GM23338 (cell line): ENCODE measurements at regions not wholly inside any gene's neighbourhood (a gene's known extent, or its start where the extent isn't known, plus 50 kb on each side); places are given as distances from the start of the nearest gene placed in this dataset.

Experiments used
- ATAC-seq: fragments of 200-7000 bp; cut with Tn5 transposase; 3 replicates; pipeline ENCODE4 v1.9.1; 2020
- DNase-seq: peaks from one replicate; pipeline ENCODE4 v3.0.0-alpha.2; 2015; ENCODE audit warnings: low spot score
- H2AFZ ChIP-seq: fragments of 200-600 bp; sonication (generic); 2 replicates; pipeline ENCODE4 v1.8.0; 2016; ENCODE audit warnings: antibody characterized with exemption, mild to moderate bottlenecking, moderate library complexity
- H3F3A ChIP-seq: fragments of 200-600 bp; sonication (generic); replicated peaks from 2 replicates; pipeline ENCODE4 v1.8.0; 2017; ENCODE audit warnings: antibody characterized with exemption, mixed run types, low read depth
- H3K27ac ChIP-seq: fragments of 200-600 bp; sonication (generic); 2 replicates; pipeline ENCODE4 v1.6.1; 2016; ENCODE audit warnings: low read depth
- H3K27me3 ChIP-seq: fragments of 200-600 bp; sonication (generic); 2 replicates; pipeline ENCODE4 v1.8.0; 2016; ENCODE audit warnings: mild to moderate bottlenecking, mixed run types, moderate library complexity; ENCODE audit not compliant: insufficient read depth
- H3K36me3 ChIP-seq: fragments of 200-600 bp; sonication (generic); 2 replicates; pipeline ENCODE4 v1.8.0; 2016; ENCODE audit warnings: mild to moderate bottlenecking; ENCODE audit not compliant: insufficient read depth
- H3K4me1 ChIP-seq: fragments of 200-600 bp; sonication (generic); 2 replicates; pipeline ENCODE4 v1.8.0; 2016; ENCODE audit warnings: mild to moderate bottlenecking, moderate library complexity; ENCODE audit not compliant: insufficient read depth
- H3K4me2 ChIP-seq: fragments of 200-600 bp; sonication (generic); 2 replicates; pipeline ENCODE4 v1.7.1; 2017; ENCODE audit warnings: mixed run types
- H3K4me3 ChIP-seq: fragments of 200-600 bp; sonication (generic); 2 replicates; pipeline ENCODE4 v1.6.1; 2016; ENCODE audit warnings: mixed run types
- H3K79me2 ChIP-seq: fragments of 200-600 bp; sonication (generic); replicated peaks from 2 replicates; pipeline ENCODE4 v1.8.0; 2017; ENCODE audit warnings: mild to moderate bottlenecking; ENCODE audit not compliant: insufficient read depth
- H3K9me2 ChIP-seq: fragments of 200-600 bp; sonication (generic); 2 replicates; pipeline ENCODE4 v1.8.0; 2017; ENCODE audit not compliant: insufficient read depth
- H4K20me1 ChIP-seq: fragments of 200-600 bp; sonication (generic); replicated peaks from 2 replicates; pipeline ENCODE4 v1.8.0; 2017; ENCODE audit warnings: mild to moderate bottlenecking; ENCODE audit not compliant: insufficient read depth
- H3K27ac Mint-ChIP-seq: 2 replicates; pipeline ENCODE4 v1.8.0; 2020; ENCODE audit warnings: inconsistent platforms, mild to moderate bottlenecking, moderate library complexity, mixed read lengths
- H3K27me3 Mint-ChIP-seq: 3 replicates; pipeline ENCODE4 v1.8.0; 2022; ENCODE audit warnings: low read depth, mild to moderate bottlenecking, moderate library complexity, mixed read lengths, inconsistent platforms; ENCODE audit not compliant: insufficient read depth, poor library complexity
- H3K36me3 Mint-ChIP-seq: 3 replicates; pipeline ENCODE4 v1.8.0; 2021; ENCODE audit warnings: low read depth, mild to moderate bottlenecking, inconsistent platforms, moderate library complexity, mixed read lengths
- H3K4me1 Mint-ChIP-seq: 3 replicates; pipeline ENCODE4 v1.8.0; 2020; ENCODE audit warnings: mild to moderate bottlenecking, inconsistent platforms, mixed read lengths
- H3K4me3 Mint-ChIP-seq: 3 replicates; pipeline ENCODE4 v1.8.0; 2021; ENCODE audit warnings: moderate library complexity, mild to moderate bottlenecking, inconsistent platforms, mixed read lengths
- H3K9me3 Mint-ChIP-seq: 3 replicates; pipeline ENCODE4 v1.8.0; 2020; ENCODE audit warnings: moderate library complexity, mild to moderate bottlenecking, inconsistent platforms, mixed read lengths
- EZH2 ChIP-seq: fragments of 200-600 bp; sonication (generic); IDR thresholded peaks from one replicate; pipeline ENCODE4 v1.8.0; 2017; ENCODE audit warnings: antibody characterized with exemption, mild to moderate bottlenecking, low read depth; ENCODE audit not compliant: unreplicated experiment
- EZH2phosphoT487 ChIP-seq: fragments of 200-600 bp; sonication (generic); IDR thresholded peaks from one replicate; pipeline ENCODE4 v1.8.1; 2018; ENCODE audit warnings: antibody characterized with exemption; ENCODE audit not compliant: unreplicated experiment
- NANOG ChIP-seq: IDR thresholded peaks from 2 replicates; pipeline ENCODE4 v1.6.1; 2016; ENCODE audit warnings: antibody characterized with exemption, borderline replicate concordance
- ZNF114 ChIP-seq: fragments of 250-450 bp; sonication (Bioruptor Pico); IDR thresholded peaks from 2 replicates; pipeline ENCODE4 v1.5.0; 2020; ENCODE audit warnings: mild to moderate bottlenecking, moderate library complexity
- ZNF331 ChIP-seq: fragments of 250-450 bp; sonication (Bioruptor Pico); IDR thresholded peaks from 2 replicates; pipeline ENCODE4 v1.5.0; 2020; ENCODE audit warnings: low read depth, mild to moderate bottlenecking, moderate library complexity
- ZNF462 ChIP-seq: fragments of 250-450 bp; sonication (Bioruptor Pico); IDR thresholded peaks from 2 replicates; pipeline ENCODE4 v1.5.0; 2020; ENCODE audit warnings: mild to moderate bottlenecking, moderate library complexity
- TF ChIP-seq, protein P1 (sequence below): IDR thresholded peaks from one replicate; pipeline ENCODE4 v1.6.1; 2018; ENCODE audit warnings: antibody characterized with exemption; ENCODE audit not compliant: unreplicated experiment

DNA sequence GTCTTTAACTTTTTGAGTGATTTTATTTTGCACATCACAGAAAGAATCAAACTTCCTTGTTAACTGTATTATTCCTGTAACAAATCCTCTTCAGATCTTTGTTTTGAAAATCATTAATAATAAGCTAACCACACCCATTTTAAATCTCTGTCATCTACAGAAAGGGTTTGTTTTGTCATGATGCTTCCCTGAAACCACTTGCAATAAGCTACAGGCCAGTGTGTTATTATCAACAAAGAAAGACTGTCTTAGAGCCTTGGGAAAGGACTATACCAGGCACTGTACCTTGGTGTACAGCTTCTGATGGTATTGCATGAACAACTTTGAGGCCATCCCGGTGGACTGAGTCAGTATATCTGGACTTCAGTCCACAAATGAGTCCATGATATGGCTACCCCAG, 145.3 kb upstream of the FAM3C start:
- Histone ChIP-seq H3K4me2 (no peak overlapping the region), H3K27ac (no peak overlapping the region), H3K9me2 (0 out of 2 replicates have a peak, but pooled peaks cover 6% of the 10 kb centered on the region), H4K20me1 (no peaks in the 10 kb centered on the region), H3K4me1 (0 out of 2 replicates have a peak, but pooled peaks cover 3% of the 10 kb centered on the region), H3F3A (no peaks in the 10 kb centered on the region), H3K36me3 (no peaks in the 10 kb centered on the region), H3K27me3 (no peaks in the 10 kb centered on the region), H2AFZ (no peak overlapping the region), H3K79me2 (no peaks in the 10 kb centered on the region), H3K4me3 (no peak overlapping the region)
- H3K4me1 Mint-ChIP-seq, result 0 out of 3 replicates have a peak, but pooled peaks cover 3% of the 10 kb centered on the region
- DNase-seq (no peak), ATAC-seq (no peak)
- no peak overlapping the region for H3K27ac Mint-ChIP-seq
- no peaks in the 10 kb centered on the region for H3K27me3 Mint-ChIP-seq
- no peak overlapping the region for H3K4me3 Mint-ChIP-seq
- H3K36me3 Mint-ChIP-seq, result peaks cover 14% of the 10 kb centered on the region
- H3K9me3 Mint-ChIP-seq, result peaks cover 21% of the 10 kb centered on the region
- TF ChIP-seq, protein P1, sequence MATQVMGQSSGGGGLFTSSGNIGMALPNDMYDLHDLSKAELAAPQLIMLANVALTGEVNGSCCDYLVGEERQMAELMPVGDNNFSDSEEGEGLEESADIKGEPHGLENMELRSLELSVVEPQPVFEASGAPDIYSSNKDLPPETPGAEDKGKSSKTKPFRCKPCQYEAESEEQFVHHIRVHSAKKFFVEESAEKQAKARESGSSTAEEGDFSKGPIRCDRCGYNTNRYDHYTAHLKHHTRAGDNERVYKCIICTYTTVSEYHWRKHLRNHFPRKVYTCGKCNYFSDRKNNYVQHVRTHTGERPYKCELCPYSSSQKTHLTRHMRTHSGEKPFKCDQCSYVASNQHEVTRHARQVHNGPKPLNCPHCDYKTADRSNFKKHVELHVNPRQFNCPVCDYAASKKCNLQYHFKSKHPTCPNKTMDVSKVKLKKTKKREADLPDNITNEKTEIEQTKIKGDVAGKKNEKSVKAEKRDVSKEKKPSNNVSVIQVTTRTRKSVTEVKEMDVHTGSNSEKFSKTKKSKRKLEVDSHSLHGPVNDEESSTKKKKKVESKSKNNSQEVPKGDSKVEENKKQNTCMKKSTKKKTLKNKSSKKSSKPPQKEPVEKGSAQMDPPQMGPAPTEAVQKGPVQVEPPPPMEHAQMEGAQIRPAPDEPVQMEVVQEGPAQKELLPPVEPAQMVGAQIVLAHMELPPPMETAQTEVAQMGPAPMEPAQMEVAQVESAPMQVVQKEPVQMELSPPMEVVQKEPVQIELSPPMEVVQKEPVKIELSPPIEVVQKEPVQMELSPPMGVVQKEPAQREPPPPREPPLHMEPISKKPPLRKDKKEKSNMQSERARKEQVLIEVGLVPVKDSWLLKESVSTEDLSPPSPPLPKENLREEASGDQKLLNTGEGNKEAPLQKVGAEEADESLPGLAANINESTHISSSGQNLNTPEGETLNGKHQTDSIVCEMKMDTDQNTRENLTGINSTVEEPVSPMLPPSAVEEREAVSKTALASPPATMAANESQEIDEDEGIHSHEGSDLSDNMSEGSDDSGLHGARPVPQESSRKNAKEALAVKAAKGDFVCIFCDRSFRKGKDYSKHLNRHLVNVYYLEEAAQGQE, result no peak
- TF ChIP-seq NANOG (no peak), EZH2 (no peak), ZNF462 (CRISPR knock-in tag) (no peak), ZNF114 (CRISPR knock-in tag) (no peak), ZNF331 (no peak), EZH2phosphoT487 (no peak)
